Neutrophil (primary cell): ENCODE measurements at regions not wholly inside any gene's neighbourhood (a gene's known extent, or its start where the extent isn't known, plus 50 kb on each side); places are given as distances from the start of the nearest gene placed in this dataset.
A peak's percentile ranks its signal among the peaks of the same experiment; 100 is the strongest.
"Not testable (repeated sequence)": the region's sequence is repeated elsewhere in the genome, so short reads cannot be mapped to it uniquely, and the experiment has no call there.

Experiments used
- H3K27ac ChIP-seq: fragments of 200-600 bp; sonication (generic); 2 replicates; pipeline ENCODE4 v1.5.1; 2016; ENCODE audit warnings: mild to moderate bottlenecking, moderate library complexity
- H3K27me3 ChIP-seq: fragments of 200-600 bp; sonication (generic); 2 replicates; pipeline ENCODE4 v1.6.0; 2016; ENCODE audit warnings: mild to moderate bottlenecking
- H3K36me3 ChIP-seq: fragments of 200-600 bp; sonication (generic); 2 replicates; pipeline ENCODE4 v1.5.1; 2017
- H3K4me1 ChIP-seq, 2 experiments: fragments of 200-600 bp in 1 of 2; sonication (generic) in 1 of 2; 1 replicate in 1 of 2; 2 replicates in 1 of 2; pipeline versions ENCODE4 v1.5.1 to v1.6.1; 2013 to 2016; ENCODE audit warnings: low read depth in 1 of 2, low read length in 1 of 2, mild to moderate bottlenecking in 1 of 2, moderate library complexity in 1 of 2; ENCODE audit not compliant: control insufficient read depth in 1 of 2, insufficient read depth in 1 of 2
- H3K4me3 ChIP-seq, 2 experiments: fragments of 200-600 bp in 1 of 2; sonication (generic) in 1 of 2; 1 replicate in 1 of 2; 2 replicates in 1 of 2; pipeline ENCODE4 v1.5.1; 2013 to 2016; ENCODE audit warnings: low read depth in 1 of 2, low read length in 1 of 2, mild to moderate bottlenecking in 1 of 2, moderate library complexity in 1 of 2
- H3K9me3 ChIP-seq: fragments of 200-600 bp; sonication (generic); 2 replicates; pipeline ENCODE4 v1.5.1; 2016
- CTCF ChIP-seq: fragments of 200-600 bp; sonication (generic); IDR thresholded peaks from 2 replicates; pipeline ENCODE4 v1.5.1; 2016; ENCODE audit warnings: antibody characterized with exemption

GRCh38 chr15:39417366-39418134 lies 163.3 kb upstream of the THBS1 start:
- Histone ChIP-seq H3K4me1 (peaks cover 10 to 33% of the 10 kb centered on the region in 2 experiments), H3K9me3 (no peaks in the 10 kb centered on the region), H3K36me3 (no peaks in the 10 kb centered on the region), H3K27me3 (peaks cover 10% of the 10 kb centered on the region), H3K4me3 (no peak overlapping the region), H3K27ac (no peak overlapping the region)
- no peak for TF ChIP-seq CTCF

GRCh38 chr15:39419651-39420050 lies 161.2 kb upstream of the THBS1 start:
- peaks cover 10% of the 10 kb centered on the region for H3K27me3 ChIP-seq
- H3K4me3 ChIP-seq = no peak overlapping the region
- no peak for TF ChIP-seq CTCF
- H3K4me1 ChIP-seq = peaks cover 0 to 12% of the 10 kb centered on the region in 2 experiments
- no peak overlapping the region for H3K27ac ChIP-seq
- H3K9me3 ChIP-seq = no peaks in the 10 kb centered on the region
- no peaks in the 10 kb centered on the region for H3K36me3 ChIP-seq

GRCh38 chr15:39420123-39420852 lies 160.6 kb upstream of the THBS1 start:
- not testable (repeated sequence) for H3K36me3 ChIP-seq, H3K27me3 ChIP-seq, H3K4me1 ChIP-seq, H3K9me3 ChIP-seq, H3K4me3 ChIP-seq, H3K27ac ChIP-seq

DNA sequence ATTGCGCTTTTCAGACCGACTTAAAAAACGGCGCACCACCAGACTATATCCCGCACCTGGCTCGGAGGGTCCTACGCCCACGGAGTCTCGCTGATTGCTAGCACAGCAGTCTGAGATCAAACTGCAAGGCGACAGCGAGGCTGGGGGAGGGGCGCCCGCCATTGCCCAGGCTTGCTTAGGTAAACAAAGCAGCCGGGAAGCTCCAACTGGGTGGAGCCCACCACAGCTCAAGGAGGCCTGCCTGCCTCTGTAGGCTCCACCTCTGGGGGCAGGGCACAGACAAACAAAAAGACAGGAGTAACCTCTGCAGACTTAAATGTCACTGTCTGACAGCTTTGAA lies 160.1 kb upstream of the THBS1 start:
- not testable (repeated sequence) for H3K27ac ChIP-seq, H3K36me3 ChIP-seq, H3K4me1 ChIP-seq, H3K4me3 ChIP-seq, H3K9me3 ChIP-seq, H3K27me3 ChIP-seq

DNA sequence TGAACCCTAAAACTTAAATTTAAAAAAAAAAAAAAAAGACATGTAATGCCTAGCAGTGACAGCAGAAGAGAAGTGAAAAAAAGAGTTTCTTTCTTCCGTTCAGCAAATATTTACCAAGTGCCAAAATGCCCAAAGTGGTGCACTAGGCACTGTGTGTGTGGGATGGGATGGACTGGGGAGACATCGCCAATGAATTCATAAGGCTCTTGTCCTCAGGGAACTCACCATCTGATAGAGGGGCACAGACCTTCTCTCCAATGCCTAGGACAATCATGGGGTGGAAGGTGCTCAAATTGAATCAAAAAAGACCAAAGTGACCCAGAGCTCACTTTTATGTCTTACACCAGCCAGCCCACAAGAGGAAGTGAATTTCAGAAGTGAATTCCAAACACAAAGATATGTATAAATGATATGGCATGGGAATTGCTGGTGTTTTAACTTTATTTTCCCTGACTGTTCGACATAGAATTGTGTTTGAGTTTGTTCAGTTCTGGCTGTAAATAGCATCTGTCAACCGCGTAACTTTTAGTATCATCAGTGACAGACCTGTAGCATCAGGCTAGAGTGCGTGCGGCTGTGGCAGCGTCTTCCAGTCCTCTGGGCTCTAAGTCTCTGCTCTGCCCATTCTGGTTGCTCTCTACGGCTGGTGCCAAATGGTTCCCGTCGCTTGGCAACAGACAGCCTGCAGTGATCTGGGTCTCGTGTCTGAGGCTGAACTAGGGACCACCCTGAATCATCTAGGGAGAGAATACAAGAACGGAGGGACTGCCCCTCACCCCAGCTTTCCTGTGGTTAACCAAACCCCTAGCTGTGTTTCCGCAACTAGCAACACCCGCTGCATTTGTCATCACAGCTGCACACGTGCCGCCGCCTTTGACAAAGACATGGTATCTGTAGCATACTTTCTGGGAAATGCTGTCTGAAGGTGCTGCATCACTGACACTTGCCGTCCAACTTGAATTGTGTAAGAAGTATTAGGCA lies 154.0 kb upstream of the THBS1 start:
- TF ChIP-seq CTCF = no peak
- Histone ChIP-seq H3K36me3 (no peaks in the 10 kb centered on the region), H3K27ac (peak overlapping the region; percentile 74), H3K27me3 (no peaks in the 10 kb centered on the region), H3K4me3 (peak overlapping the region; percentile 27 to 32), H3K9me3 (no peaks in the 10 kb centered on the region), H3K4me1 (peaks cover 52 to 56% of the 10 kb centered on the region in 2 experiments)

GRCh38 chr15:39427705-39428104 lies 153.2 kb upstream of the THBS1 start:
- Histone ChIP-seq H3K27ac (peak overlapping the region; percentile 74), H3K4me3 (peak overlapping the region; percentile 27 to 32), H3K27me3 (no peaks in the 10 kb centered on the region)

More at GRCh38 chr15:39427705-39428104, 153.2 kb upstream of the THBS1 start:
- Histone ChIP-seq H3K4me1 (peaks cover 54 to 59% of the 10 kb centered on the region in 2 experiments), H3K36me3 (no peaks in the 10 kb centered on the region), H3K9me3 (no peaks in the 10 kb centered on the region)
- no peak for TF ChIP-seq CTCF
